Stimulated activated CD8-positive, alpha-beta memory T cell treated with anti-CD3 and anti-CD28 coated beads, Interleukin-15, amount 100 ng/mL, for 4 hours (primary cell): ENCODE measurements at regions not wholly inside any gene's neighbourhood (a gene's known extent, or its start where the extent isn't known, plus 50 kb on each side); places are given as distances from the start of the nearest gene placed in this dataset.

Source experiments
- DNase-seq, 2 donors: peaks; one replicate each; pipeline ENCODE4 v3.0.0-alpha.2; 2020; ENCODE audit warnings: low read depth in 2 of 2

- no peak for DNase-seq
Observed at GRCh38 chr2:81942876-81943275, 1638.3 kb upstream of the LRRTM1 start.

GRCh38 chr2:81942136-81942680 lies 1637.7 kb upstream of the LRRTM1 start:
- no peak for DNase-seq

GRCh38 chr2:81940266-81940955 lies 1635.9 kb upstream of the LRRTM1 start:
- DNase-seq, result no peak

GRCh38 chr2:81937944-81938343 lies 1633.4 kb upstream of the LRRTM1 start:
- DNase-seq, result no peak

GRCh38 chr2:81903534-81903933 lies 1599.0 kb upstream of the LRRTM1 start:
- DNase-seq, result no peak

- no peak for DNase-seq
Observed at GRCh38 chr2:81901017-81901416, 1596.5 kb upstream of the LRRTM1 start.

GRCh38 chr2:81895620-81896250 lies 1591.2 kb upstream of the LRRTM1 start:
- no peak for DNase-seq

- DNase-seq, result no peak
Observed at GRCh38 chr2:81894451-81894990, 1590.0 kb upstream of the LRRTM1 start.

GRCh38 chr2:81876624-81877023 lies 1572.1 kb upstream of the LRRTM1 start:
- no peak for DNase-seq

- DNase-seq, result no peak
Observed at GRCh38 chr2:81872006-81872405, 1567.5 kb upstream of the LRRTM1 start.

GRCh38 chr2:81870119-81870518 lies 1565.6 kb upstream of the LRRTM1 start:
- no peak for DNase-seq

GRCh38 chr2:81858998-81859397 lies 1554.4 kb upstream of the LRRTM1 start:
- no peak for DNase-seq

GRCh38 chr2:81853341-81853740 lies 1548.8 kb upstream of the LRRTM1 start:
- DNase-seq, result no peak

- no peak for DNase-seq
Observed at GRCh38 chr2:81852651-81853050, 1548.1 kb upstream of the LRRTM1 start.

GRCh38 chr2:81839780-81840179 lies 1535.2 kb upstream of the LRRTM1 start:
- DNase-seq, result no peak

GRCh38 chr2:81835321-81836000 lies 1530.9 kb upstream of the LRRTM1 start:
- DNase-seq, result no peak

GRCh38 chr2:81786811-81787210 lies 1482.3 kb upstream of the LRRTM1 start:
- DNase-seq, result no peak

GRCh38 chr2:81767187-81767912 lies 1462.8 kb upstream of the LRRTM1 start:
- DNase-seq, result no peak

- DNase-seq, result no peak
Observed at GRCh38 chr2:81747481-81748070, 1443.0 kb upstream of the LRRTM1 start.

GRCh38 chr2:81739966-81740365 lies 1435.4 kb upstream of the LRRTM1 start:
- DNase-seq, result no peak

- DNase-seq, result no peak
Observed at GRCh38 chr2:81734981-81735380, 1430.4 kb upstream of the LRRTM1 start.
